GM21717 (cell line): ENCODE measurements at regions not wholly inside any gene's neighbourhood (a gene's known extent, or its start where the extent isn't known, plus 50 kb on each side); places are given as distances from the start of the nearest gene placed in this dataset.

Source experiments
- ATAC-seq: cut with Tn5 transposase; IDR thresholded peaks from one replicate; pipeline ENCODE4 v1.9.1; 2021; ENCODE audit warnings: mild to moderate bottlenecking, moderate library complexity; ENCODE audit not compliant: unreplicated experiment

DNA sequence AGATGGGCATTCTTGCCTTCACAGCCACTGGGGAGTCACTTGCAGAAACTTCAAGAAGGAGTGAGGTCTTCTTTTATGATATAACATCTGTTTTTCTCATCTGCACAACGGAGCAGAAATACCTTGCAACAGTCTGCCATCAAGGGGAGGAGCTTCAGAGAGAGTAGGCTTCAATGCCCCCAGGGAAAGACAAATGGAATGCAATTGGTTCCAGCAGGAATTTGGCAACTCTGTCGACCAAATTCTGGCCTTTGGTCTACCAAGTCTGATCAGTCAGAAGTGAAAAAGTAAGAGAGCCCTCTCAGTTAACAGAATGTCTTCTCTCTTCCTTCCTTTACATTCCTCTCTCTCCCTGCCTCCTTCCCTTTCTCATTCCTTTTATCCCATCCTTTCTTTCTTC, 229.3 kb downstream of the IDS start:
- ATAC-seq: no peak

GRCh38 chrX:149274516-149275105, 230.5 kb downstream of the IDS start:
- ATAC-seq: no peak

DNA sequence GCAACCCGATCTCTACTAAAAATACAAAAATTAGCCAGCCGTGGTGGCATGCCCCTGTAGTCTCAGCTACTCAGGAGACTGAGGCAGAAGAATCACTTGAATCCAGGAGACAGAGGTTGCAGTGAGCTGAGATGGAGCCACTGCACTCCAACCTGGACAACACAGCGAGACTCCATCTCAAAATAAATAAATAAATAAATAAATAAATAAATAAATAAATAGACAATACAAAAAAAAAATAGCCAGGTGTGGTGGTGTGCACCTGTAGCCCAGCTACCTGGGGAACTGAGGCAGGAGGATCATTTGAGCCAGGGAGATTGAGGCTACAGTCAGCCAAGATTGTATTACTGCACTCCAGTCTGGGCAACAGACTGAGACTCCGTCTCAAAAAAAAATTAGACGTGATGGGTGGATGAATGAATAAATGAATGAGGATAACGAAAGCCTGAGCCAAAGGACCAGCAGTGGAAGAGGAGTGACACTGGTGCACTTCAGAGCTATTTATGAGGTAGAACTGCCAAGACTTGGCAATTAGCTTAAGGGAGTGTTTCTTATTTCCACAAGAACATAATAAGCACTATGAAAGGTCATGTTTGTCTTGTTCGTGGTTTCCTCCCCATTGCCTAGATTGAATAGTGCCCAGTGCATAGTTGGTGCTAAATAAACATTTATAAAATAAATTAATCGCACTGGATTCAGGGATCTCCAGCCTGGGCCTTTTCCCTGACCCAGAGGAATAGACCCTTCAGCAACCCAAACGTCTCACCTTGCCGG, 232.2 kb downstream of the IDS start:
- no peak for ATAC-seq

DNA sequence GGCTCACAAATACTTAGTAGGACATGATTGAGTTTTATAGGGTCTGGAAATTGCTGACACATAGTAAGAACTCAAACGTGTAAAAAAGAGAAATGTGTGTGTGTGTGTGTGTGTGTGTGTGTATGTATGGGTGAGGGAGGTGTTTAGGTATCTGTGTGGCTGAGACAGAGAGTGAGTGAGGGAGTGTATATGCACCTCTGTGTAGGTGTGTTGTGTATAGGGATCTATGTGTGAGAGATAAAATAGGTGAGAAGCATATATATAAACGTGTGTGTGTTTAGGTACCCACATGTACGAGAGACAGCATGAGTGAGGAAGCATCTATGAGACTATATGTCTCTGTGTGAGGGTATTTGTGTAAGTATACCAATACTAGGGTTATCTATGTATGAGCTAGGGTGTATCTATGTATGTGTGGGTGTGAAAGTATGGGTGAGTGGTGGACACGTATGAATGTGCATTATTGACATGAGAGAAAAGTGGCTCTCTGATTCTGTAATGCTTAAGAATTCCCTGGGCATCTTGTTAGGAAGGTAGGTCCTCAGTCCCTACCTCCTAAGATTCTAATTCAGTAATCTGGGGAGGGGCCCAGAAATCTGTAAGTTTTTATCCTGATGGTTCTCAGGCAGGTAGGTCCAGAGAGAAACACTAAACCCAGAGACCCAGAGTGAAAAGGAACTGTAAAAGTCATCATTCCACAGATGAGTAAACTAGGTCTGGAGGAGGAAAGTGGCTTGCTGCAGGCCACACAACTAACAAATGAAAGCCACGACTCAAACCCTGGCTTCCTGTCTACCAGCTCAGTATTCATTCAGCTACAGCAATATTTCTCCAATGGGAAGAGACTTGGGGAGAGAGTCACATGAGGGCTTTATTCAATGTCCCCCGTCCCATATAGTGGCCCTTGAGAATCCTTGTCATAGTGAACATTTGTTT, 237.0 kb downstream of the IDS start:
- ATAC-seq: peak; percentile 52

- ATAC-seq: no peak
Observed at GRCh38 chrX:149262086-149262485, 243.0 kb downstream of the IDS start.

GRCh38 chrX:149259241-149259640, 245.9 kb downstream of the IDS start:
- ATAC-seq: no peak

DNA sequence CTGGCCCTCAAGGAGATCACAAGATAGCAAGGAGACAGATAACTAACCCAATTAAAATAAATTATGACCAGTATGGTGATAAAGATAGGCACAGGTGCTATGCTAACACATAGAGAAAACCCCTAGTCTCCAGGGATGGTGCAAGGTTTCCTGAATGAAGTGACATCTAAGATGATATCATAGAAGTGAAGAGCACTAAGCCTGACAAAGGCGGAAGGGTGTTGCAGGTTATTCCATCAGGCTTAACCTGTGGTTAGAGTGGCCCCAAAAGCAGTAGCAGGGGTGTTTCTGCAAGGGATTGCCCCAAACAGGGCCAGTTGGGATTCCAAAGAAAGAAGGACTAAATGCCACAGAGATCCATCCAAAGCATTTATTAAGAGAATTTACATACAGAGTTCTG, 249.2 kb downstream of the IDS start:
- no peak for ATAC-seq

GRCh38 chrX:149248073-149248625, 257.0 kb downstream of the IDS start:
- ATAC-seq: no peak

DNA sequence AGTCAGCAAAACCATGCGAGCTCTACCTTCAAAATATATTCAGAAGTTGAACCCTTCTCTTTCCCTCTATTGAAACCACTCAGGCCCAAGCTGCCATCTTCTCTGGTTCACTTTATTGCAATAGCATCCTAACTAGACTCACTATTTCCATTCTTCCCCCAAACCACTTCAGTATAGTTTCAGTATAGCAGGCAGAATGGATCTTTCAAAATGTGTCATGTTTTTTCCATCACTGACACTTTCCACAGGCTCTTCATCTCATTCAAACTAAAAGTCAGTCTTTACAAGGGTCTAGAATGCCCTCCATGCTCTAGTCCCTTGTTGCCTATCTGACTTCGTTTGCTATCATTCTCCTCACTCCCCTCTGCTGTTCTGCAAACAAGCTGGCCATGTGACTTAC, 274.4 kb downstream of the IDS start:
- ATAC-seq: no peak

GRCh38 chrX:149223854-149224253, 281.3 kb downstream of the IDS start:
- ATAC-seq: no peak

DNA sequence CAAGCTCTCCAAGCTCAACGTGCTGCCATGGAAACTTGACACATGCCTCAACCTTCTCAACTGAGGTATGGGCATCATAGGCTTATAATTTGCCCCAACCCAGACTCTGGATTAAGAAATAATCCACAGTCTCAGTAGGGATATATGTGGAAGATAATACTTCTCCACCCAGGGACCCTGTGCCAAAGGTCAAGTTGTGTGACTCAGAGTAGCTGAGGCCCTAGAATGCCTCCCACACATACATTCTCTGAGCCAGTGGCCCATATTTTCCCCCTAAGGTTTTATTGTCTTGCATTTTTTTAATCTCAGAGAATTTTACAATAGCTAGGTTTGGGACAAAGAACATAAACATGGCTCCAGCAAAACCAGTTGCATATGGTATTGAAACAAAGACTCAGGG, 283.1 kb downstream of the IDS start:
- ATAC-seq: no peak

- ATAC-seq: no peak
Observed at GRCh38 chrX:149221230-149221629, 283.9 kb downstream of the IDS start.

DNA sequence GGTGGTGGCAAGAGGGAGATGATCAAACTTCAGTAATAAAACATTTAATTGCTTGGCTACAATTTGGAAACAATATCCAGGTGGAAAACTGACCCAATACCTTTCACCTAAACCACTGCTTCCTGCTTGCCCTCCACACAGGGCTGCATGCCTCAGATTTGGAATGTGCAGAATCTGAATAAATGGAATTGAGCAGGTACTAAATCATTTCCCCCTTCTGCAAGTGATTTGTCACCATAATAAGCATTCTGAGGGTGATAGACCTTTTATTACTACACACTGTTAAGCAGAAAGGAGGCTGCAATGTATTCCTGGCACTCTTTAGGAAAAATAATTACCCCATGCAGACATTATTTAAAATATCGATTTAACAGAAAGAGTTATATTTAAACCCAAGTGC, 291.8 kb downstream of the IDS start:
- ATAC-seq: no peak

DNA sequence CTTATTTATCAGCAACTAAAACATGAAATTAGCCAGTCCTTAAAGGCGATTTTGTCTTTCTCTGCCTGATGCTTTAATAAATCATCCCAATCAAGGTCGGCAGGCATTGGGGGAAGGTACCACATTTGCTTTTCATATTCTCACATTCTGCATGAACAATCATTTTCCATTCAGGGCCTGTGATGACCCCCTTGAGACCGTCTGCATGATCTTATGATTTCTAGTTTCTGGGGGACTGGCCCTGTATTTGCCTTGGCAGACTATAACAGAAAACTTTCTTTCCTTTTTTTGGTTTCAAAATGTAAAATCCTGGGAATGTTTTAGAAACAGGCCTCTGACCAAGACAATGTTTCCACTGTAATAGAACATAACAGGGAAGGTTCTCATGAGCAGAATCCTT, 296.8 kb downstream of the IDS start:
- ATAC-seq: no peak

DNA sequence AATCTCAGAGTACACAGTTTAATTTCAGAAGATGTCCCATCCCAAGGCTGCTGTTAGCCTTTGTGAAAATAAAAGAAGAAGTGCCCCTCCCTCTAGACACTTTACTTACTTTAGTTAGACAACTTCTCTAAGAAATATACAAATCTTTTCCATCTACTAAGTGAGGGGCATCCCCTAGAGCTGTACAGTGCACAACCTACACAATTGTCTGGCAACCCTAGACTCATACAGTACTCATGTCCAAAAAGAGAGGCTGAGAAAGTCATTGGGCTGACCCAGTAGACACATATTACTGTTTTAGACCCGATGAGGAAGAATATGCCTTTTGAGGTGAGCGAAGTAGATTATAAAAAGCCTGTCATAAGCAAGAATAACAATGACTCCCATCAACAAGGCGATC, 297.6 kb downstream of the IDS start:
- ATAC-seq: no peak

DNA sequence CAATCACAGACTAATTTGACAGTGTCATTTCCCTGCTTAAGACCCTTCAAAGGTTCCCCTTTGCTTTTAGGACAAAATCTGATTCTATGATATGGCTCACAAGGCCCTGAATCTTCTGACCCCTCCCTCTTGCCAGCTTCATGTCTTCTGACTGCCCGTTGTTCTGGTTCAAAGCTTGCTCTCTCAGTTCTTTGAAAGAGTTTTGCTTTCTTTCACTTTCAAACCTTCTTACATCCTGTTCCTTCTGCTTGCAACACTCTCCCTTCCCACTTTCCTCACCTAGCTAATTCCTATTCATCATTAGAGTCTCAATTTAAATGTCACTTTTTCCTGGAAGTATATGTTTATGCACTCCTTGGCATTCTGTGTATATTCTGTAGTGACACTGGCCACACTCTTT, 299.2 kb downstream of the IDS start:
- ATAC-seq: peak; percentile 78

DNA sequence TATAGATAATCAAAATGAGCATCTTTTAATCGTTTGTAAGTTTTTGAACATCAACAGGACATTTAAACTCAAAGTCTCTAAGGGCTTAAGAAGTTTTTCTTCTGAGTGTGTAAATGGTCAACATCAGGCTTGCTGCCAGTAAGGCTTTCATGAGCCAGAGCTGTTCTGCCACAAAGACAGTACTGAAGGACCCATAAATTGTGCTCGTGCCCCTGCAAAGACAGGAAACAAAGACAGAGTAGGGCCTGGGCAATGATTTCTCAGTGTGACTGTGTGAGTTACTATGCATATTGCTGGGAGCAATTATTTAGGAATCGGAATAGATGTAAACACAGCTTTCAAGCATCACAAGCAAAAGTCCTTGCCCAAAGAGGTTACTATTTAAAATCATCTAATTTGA, 300.0 kb downstream of the IDS start:
- ATAC-seq: no peak

- ATAC-seq: no peak
Observed at GRCh38 chrX:149199734-149200133, 305.4 kb downstream of the IDS start.

- peak; percentile 90 for ATAC-seq
Observed at GRCh38 chrX:149198980-149199732, 305.9 kb downstream of the IDS start.

DNA sequence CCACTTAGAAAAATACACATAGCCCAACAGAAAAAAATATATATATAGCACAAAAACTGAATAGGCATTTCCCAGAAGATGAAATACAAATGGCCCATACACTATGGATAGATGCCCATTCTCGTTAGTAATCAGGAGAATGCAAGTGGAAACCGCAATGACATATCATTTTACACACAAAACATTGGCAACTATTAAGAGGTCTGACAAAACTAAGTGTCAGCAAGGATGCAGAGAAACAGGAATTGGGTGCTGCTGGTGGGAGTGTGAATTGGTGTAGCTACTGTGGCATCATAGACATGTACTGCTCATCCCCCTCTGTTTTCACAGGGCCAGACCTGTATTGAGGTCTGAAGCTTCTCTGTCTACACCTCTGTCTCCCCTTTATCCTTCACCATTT, 320.0 kb downstream of the IDS start:
- no peak for ATAC-seq
